ENCODE measurements at regions not wholly inside any gene's neighbourhood (a gene's known extent, or its start where the extent isn't known, plus 50 kb on each side); places are given as distances from the start of the nearest gene placed in this dataset.

GRCh38 chr20:19024296-19025035 is 188.0 kb upstream of the SLC24A3 start:
- TF ChIP-seq POLR2A (IDR thresholded peaks at IDR 0.05; ENCODE audit: borderline replicate concordance, extremely low read depth, insufficient read depth, insufficient read length), result no peak
- TF ChIP-seq EZH2 (IDR thresholded peaks at IDR 0.05), result no peak
- TF ChIP-seq CTCF (IDR thresholded peaks at IDR 0.05 in 2 of 3, conservative IDR thresholded peaks at IDR 0.05 in 1 of 3; ENCODE audit: borderline replicate concordance in 1 of 3, insufficient read depth in 1 of 3, low read depth in 2 of 3, low read length in 2 of 3), result no peak
